ENCODE measurements at regions not wholly inside any gene's neighbourhood (a gene's known extent, or its start where the extent isn't known, plus 50 kb on each side); places are given as distances from the start of the nearest gene placed in this dataset.
"Not testable (repeated sequence)": the region's sequence is repeated elsewhere in the genome, so short reads cannot be mapped to it uniquely, and the experiment has no call there.

GRCh38 chr4:142897518-142897917 is 51.4 kb upstream of the INPP4B start:
- not testable (repeated sequence) for H3K27me3 ChIP-seq (replicated peaks; ENCODE audit: control insufficient read depth, insufficient read depth, low read length); DNase-seq (ENCODE audit: low read depth); H3K9ac ChIP-seq (ENCODE audit: low read length); H3K4me3 ChIP-seq (ENCODE audit: low read length); H3K4me1 ChIP-seq (ENCODE audit: control insufficient read depth, insufficient read depth, low read length); H3K36me3 ChIP-seq (ENCODE audit: control insufficient read depth, insufficient read depth, low read length, severe bottlenecking)
- H3K9me3 ChIP-seq (ENCODE audit: control insufficient read depth, low read length), result peaks cover 22% of the 10 kb centered on the region

- Histone ChIP-seq H3K27me3 (replicated peaks; ENCODE audit: control insufficient read depth, insufficient read depth, low read length) (no peaks in the 10 kb centered on the region), H3K4me1 (ENCODE audit: control insufficient read depth, insufficient read depth, low read length) (no peaks in the 10 kb centered on the region), H3K4me3 (ENCODE audit: low read length) (no peak overlapping the region), H3K36me3 (ENCODE audit: control insufficient read depth, insufficient read depth, low read length, severe bottlenecking) (no peaks in the 10 kb centered on the region), H3K9ac (ENCODE audit: low read length) (no peak overlapping the region), H3K9me3 (ENCODE audit: control insufficient read depth, low read length) (peaks cover 16% of the 10 kb centered on the region)
- DNase-seq (ENCODE audit: low read depth), result no peak
These were observed 54.5 kb upstream of the INPP4B start for GRCh38 chr4:142900622-142901021.

- Histone ChIP-seq H3K27me3 (replicated peaks; ENCODE audit: control insufficient read depth, insufficient read depth, low read length) (no peaks in the 10 kb centered on the region), H3K9me3 (ENCODE audit: control insufficient read depth, low read length) (peaks cover 20% of the 10 kb centered on the region), H3K4me1 (ENCODE audit: control insufficient read depth, insufficient read depth, low read length) (no peaks in the 10 kb centered on the region), H3K9ac (ENCODE audit: low read length) (no peak overlapping the region), H3K36me3 (ENCODE audit: control insufficient read depth, insufficient read depth, low read length, severe bottlenecking) (no peaks in the 10 kb centered on the region), H3K4me3 (ENCODE audit: low read length) (no peak overlapping the region)
- no peak for DNase-seq (ENCODE audit: low read depth)
These were observed 55.1 kb upstream of the INPP4B start for GRCh38 chr4:142901166-142901662.

GRCh38 chr4:142903617-142904016 is 57.5 kb upstream of the INPP4B start:
- H3K9ac ChIP-seq (ENCODE audit: low read length); H3K4me3 ChIP-seq (ENCODE audit: low read length); H3K4me1 ChIP-seq (ENCODE audit: control insufficient read depth, insufficient read depth, low read length); H3K36me3 ChIP-seq (ENCODE audit: control insufficient read depth, insufficient read depth, low read length, severe bottlenecking); DNase-seq (ENCODE audit: low read depth); H3K27me3 ChIP-seq (replicated peaks; ENCODE audit: control insufficient read depth, insufficient read depth, low read length): not testable (repeated sequence)
- peaks cover 19% of the 10 kb centered on the region for H3K9me3 ChIP-seq (ENCODE audit: control insufficient read depth, low read length)

GRCh38 chr4:142909908-142910307 is 63.8 kb upstream of the INPP4B start:
- DNase-seq (ENCODE audit: low read depth), result peak; percentile 80

GRCh38 chr4:142913034-142913433 is 66.9 kb upstream of the INPP4B start:
- no peak overlapping the region for H3K4me3 ChIP-seq (ENCODE audit: low read length)
- no peaks in the 10 kb centered on the region for H3K36me3 ChIP-seq (ENCODE audit: control insufficient read depth, insufficient read depth, low read length, severe bottlenecking)
- H3K27me3 ChIP-seq (replicated peaks; ENCODE audit: control insufficient read depth, insufficient read depth, low read length), result no peaks in the 10 kb centered on the region
- no peak overlapping the region for H3K9ac ChIP-seq (ENCODE audit: low read length)
- no peaks in the 10 kb centered on the region for H3K4me1 ChIP-seq (ENCODE audit: control insufficient read depth, insufficient read depth, low read length)
- H3K9me3 ChIP-seq (ENCODE audit: control insufficient read depth, low read length), result no peaks in the 10 kb centered on the region
- DNase-seq (ENCODE audit: low read depth), result no peak

More at GRCh38 chr4:142909908-142910307, 63.8 kb upstream of the INPP4B start:
- Histone ChIP-seq H3K4me3 (ENCODE audit: low read length) (no peak overlapping the region), H3K27me3 (replicated peaks; ENCODE audit: control insufficient read depth, insufficient read depth, low read length) (no peaks in the 10 kb centered on the region), H3K9me3 (ENCODE audit: control insufficient read depth, low read length) (peaks cover 10% of the 10 kb centered on the region), H3K9ac (ENCODE audit: low read length) (no peak overlapping the region), H3K4me1 (ENCODE audit: control insufficient read depth, insufficient read depth, low read length) (no peaks in the 10 kb centered on the region), H3K36me3 (ENCODE audit: control insufficient read depth, insufficient read depth, low read length, severe bottlenecking) (no peaks in the 10 kb centered on the region)

- no peaks in the 10 kb centered on the region for H3K4me1 ChIP-seq (ENCODE audit: control insufficient read depth, insufficient read depth, low read length)
- H3K27me3 ChIP-seq (replicated peaks; ENCODE audit: control insufficient read depth, insufficient read depth, low read length), result no peaks in the 10 kb centered on the region
- H3K9me3 ChIP-seq (ENCODE audit: control insufficient read depth, low read length), result no peaks in the 10 kb centered on the region
- no peak overlapping the region for H3K4me3 ChIP-seq (ENCODE audit: low read length)
- H3K9ac ChIP-seq (ENCODE audit: low read length), result no peak overlapping the region
- H3K36me3 ChIP-seq (ENCODE audit: control insufficient read depth, insufficient read depth, low read length, severe bottlenecking), result no peaks in the 10 kb centered on the region
- peak; percentile 22 for DNase-seq (ENCODE audit: low read depth)
These were observed 67.4 kb upstream of the INPP4B start for GRCh38 chr4:142913461-142914030.

- H3K27me3 ChIP-seq (replicated peaks; ENCODE audit: control insufficient read depth, insufficient read depth, low read length), result no peaks in the 10 kb centered on the region
- H3K9me3 ChIP-seq (ENCODE audit: control insufficient read depth, low read length), result no peaks in the 10 kb centered on the region
- H3K9ac ChIP-seq (ENCODE audit: low read length), result no peak overlapping the region
- no peaks in the 10 kb centered on the region for H3K4me1 ChIP-seq (ENCODE audit: control insufficient read depth, insufficient read depth, low read length)
- H3K36me3 ChIP-seq (ENCODE audit: control insufficient read depth, insufficient read depth, low read length, severe bottlenecking), result no peaks in the 10 kb centered on the region
- no peak overlapping the region for H3K4me3 ChIP-seq (ENCODE audit: low read length)
- no peak for DNase-seq (ENCODE audit: low read depth)
These were observed 71.6 kb upstream of the INPP4B start for GRCh38 chr4:142917678-142918077.

GRCh38 chr4:142922720-142923119 is 76.6 kb upstream of the INPP4B start:
- Histone ChIP-seq H3K36me3 (ENCODE audit: control insufficient read depth, insufficient read depth, low read length, severe bottlenecking) (no peaks in the 10 kb centered on the region), H3K4me3 (ENCODE audit: low read length) (no peak overlapping the region), H3K9ac (ENCODE audit: low read length) (no peak overlapping the region), H3K4me1 (ENCODE audit: control insufficient read depth, insufficient read depth, low read length) (no peaks in the 10 kb centered on the region), H3K9me3 (ENCODE audit: control insufficient read depth, low read length) (no peaks in the 10 kb centered on the region), H3K27me3 (replicated peaks; ENCODE audit: control insufficient read depth, insufficient read depth, low read length) (no peaks in the 10 kb centered on the region)
- no peak for DNase-seq (ENCODE audit: low read depth)

- Histone ChIP-seq H3K27me3 (replicated peaks; ENCODE audit: control insufficient read depth, insufficient read depth, low read length) (no peaks in the 10 kb centered on the region), H3K36me3 (ENCODE audit: control insufficient read depth, insufficient read depth, low read length, severe bottlenecking) (no peaks in the 10 kb centered on the region), H3K4me3 (ENCODE audit: low read length) (no peak overlapping the region), H3K9ac (ENCODE audit: low read length) (no peak overlapping the region), H3K9me3 (ENCODE audit: control insufficient read depth, low read length) (no peaks in the 10 kb centered on the region), H3K4me1 (ENCODE audit: control insufficient read depth, insufficient read depth, low read length) (no peaks in the 10 kb centered on the region)
- peak; percentile 75 for DNase-seq (ENCODE audit: low read depth)
These were observed 77.5 kb upstream of the INPP4B start for GRCh38 chr4:142923619-142924018.

GRCh38 chr4:142925161-142925560 is 79.1 kb upstream of the INPP4B start:
- Histone ChIP-seq H3K36me3 (ENCODE audit: control insufficient read depth, insufficient read depth, low read length, severe bottlenecking) (no peaks in the 10 kb centered on the region), H3K9me3 (ENCODE audit: control insufficient read depth, low read length) (no peaks in the 10 kb centered on the region), H3K4me1 (ENCODE audit: control insufficient read depth, insufficient read depth, low read length) (no peaks in the 10 kb centered on the region), H3K9ac (ENCODE audit: low read length) (no peak overlapping the region), H3K27me3 (replicated peaks; ENCODE audit: control insufficient read depth, insufficient read depth, low read length) (no peaks in the 10 kb centered on the region), H3K4me3 (ENCODE audit: low read length) (no peak overlapping the region)
- DNase-seq (ENCODE audit: low read depth), result peak; percentile 77

GRCh38 chr4:142927721-142928120 is 81.6 kb upstream of the INPP4B start:
- Histone ChIP-seq H3K9me3 (ENCODE audit: control insufficient read depth, low read length) (no peaks in the 10 kb centered on the region), H3K27me3 (replicated peaks; ENCODE audit: control insufficient read depth, insufficient read depth, low read length) (no peaks in the 10 kb centered on the region), H3K36me3 (ENCODE audit: control insufficient read depth, insufficient read depth, low read length, severe bottlenecking) (no peaks in the 10 kb centered on the region), H3K9ac (ENCODE audit: low read length) (no peak overlapping the region), H3K4me3 (ENCODE audit: low read length) (no peak overlapping the region), H3K4me1 (ENCODE audit: control insufficient read depth, insufficient read depth, low read length) (no peaks in the 10 kb centered on the region)
- DNase-seq (ENCODE audit: low read depth), result no peak

Measured in adipocyte (in vitro differentiated cells).